HCT116 (cell line): ENCODE measurements at regions not wholly inside any gene's neighbourhood (a gene's known extent, or its start where the extent isn't known, plus 50 kb on each side); places are given as distances from the start of the nearest gene placed in this dataset.

Source experiments
- ATAC-seq: fragments of 200-7000 bp; cut with Tn5 transposase; 2 replicates; pipeline ENCODE4 v1.9.1; 2020; ENCODE audit warnings: mild to moderate bottlenecking, moderate library complexity
- BruUV-seq: library from RNA; stranded (reverse); fragments of 400-500 nt; replicated peaks from 2 replicates; lab custom pipeline; 2021; lab: Mats Ljungman, UMichigan
- CTCF ChIA-PET: fragments of 300-600 bp; sonication (Branson Sonifier 250); formaldehyde crosslinking; loops from one replicate; lab custom pipeline; 2021; ENCODE audit warnings: antibody characterized with exemption; lab: Charles Lee
- POLR2A ChIA-PET: fragments of 300-600, 350-600 bp; sonication (Branson Sonifier 250); formaldehyde crosslinking; loops from one replicate; lab custom pipeline; 2021; ENCODE audit warnings: antibody characterized with exemption; lab: Charles Lee
- RAD21 ChIA-PET, 2 experiments: fragments of 300-600 bp; sonication (Branson Sonifier 250); formaldehyde crosslinking; loops; one replicate each; lab custom pipeline; 2023; ENCODE audit warnings: low total read pairs in 2 of 2; ENCODE audit not compliant: uncharacterized antibody in 2 of 2, unreplicated experiment in 2 of 2, low non-redundant PET in 1 of 2; lab: Charles Lee
- DNase-seq: peaks from one replicate; pipeline ENCODE4 v3.0.0-alpha.2; 2010; ENCODE audit warnings: low read depth, low spot score
- H2AFZ ChIP-seq: fragments of 200-600 bp; shearing (Covaris generic), sonication (generic); 2 replicates; pipeline ENCODE4 v1.6.1; 2017; ENCODE audit warnings: low read depth, mixed run types, mixed read lengths, antibody characterized with exemption, low read length; ENCODE audit not compliant: poor library complexity, severe bottlenecking
- H3K27ac ChIP-seq: 2 replicates; pipeline ENCODE4 v1.5.1; 2012; ENCODE audit warnings: low read depth, low read length
- H3K27me3 ChIP-seq: fragments of 200-600 bp; sonication (generic); 2 replicates; pipeline ENCODE4 v1.6.1; 2016; ENCODE audit warnings: mixed run types, low read length, mixed read lengths; ENCODE audit not compliant: insufficient read depth
- H3K36me3 ChIP-seq, 2 experiments: fragments of 200-500 bp in 1 of 2; fragments of 200-600 bp in 1 of 2; sonication (Bioruptor generic) in 1 of 2; sonication (generic) in 1 of 2; 2 replicates each; pipeline versions ENCODE4 v1.5.1 to v1.6.1; 2014 to 2016; ENCODE audit warnings: low read length in 2 of 2, inconsistent platforms in 1 of 2, mixed read lengths in 1 of 2, mixed run types in 1 of 2; ENCODE audit not compliant: insufficient read depth in 2 of 2, control insufficient read depth in 1 of 2
- H3K4me1 ChIP-seq, 2 experiments: fragments of 200-600 bp in 1 of 2; sonication (generic) in 1 of 2; 2 replicates each; pipeline versions ENCODE4 v1.5.1 to v1.6.1; 2012 to 2017; ENCODE audit warnings: low read length in 2 of 2, inconsistent platforms in 1 of 2, mild to moderate bottlenecking in 1 of 2, mixed read lengths in 1 of 2, mixed run types in 1 of 2, moderate library complexity in 1 of 2; ENCODE audit not compliant: insufficient read depth in 2 of 2, control insufficient read depth in 1 of 2
- H3K4me2 ChIP-seq: fragments of 200-600 bp; sonication (generic); 2 replicates; pipeline ENCODE4 v1.6.1; 2017; ENCODE audit warnings: mixed run types, low read length, mixed read lengths
- H3K4me3 ChIP-seq, 2 experiments: fragments of 200-600 bp in 1 of 2; sonication (generic) in 1 of 2; replicated peaks in 1 of 2; 2 replicates each; pipeline ENCODE4 v1.5.1; 2011 to 2016; ENCODE audit warnings: low read length in 2 of 2, control low read depth in 1 of 2, low read depth in 1 of 2, mild to moderate bottlenecking in 1 of 2, mixed read lengths in 1 of 2, mixed run types in 1 of 2
- H3K79me2 ChIP-seq: fragments of 200-600 bp; sonication (generic); 2 replicates; pipeline ENCODE4 v1.6.1; 2017; ENCODE audit warnings: mild to moderate bottlenecking, mixed run types, low read length, moderate library complexity, mixed read lengths; ENCODE audit not compliant: insufficient read depth
- H3K9ac ChIP-seq: fragments of 200-600 bp; sonication (generic); 2 replicates; pipeline ENCODE4 v1.6.1; 2016; ENCODE audit warnings: low read length, mixed read lengths
- H3K9me2 ChIP-seq: fragments of 200-600 bp; sonication (generic), shearing (Covaris generic); 2 replicates; pipeline ENCODE4 v1.6.1; 2017; ENCODE audit warnings: mixed run types, mild to moderate bottlenecking, moderate library complexity; ENCODE audit not compliant: insufficient read depth
- H3K9me3 ChIP-seq, 2 experiments: fragments of 200-500 bp in 1 of 2; fragments of 200-600 bp in 1 of 2; sonication (Bioruptor generic) in 1 of 2; sonication (generic) in 1 of 2; 2 replicates each; pipeline ENCODE4 v1.6.1; 2014 to 2017; ENCODE audit warnings: low read length in 2 of 2, mixed read lengths in 2 of 2, inconsistent platforms in 1 of 2, low read depth in 1 of 2, mild to moderate bottlenecking in 1 of 2, mixed run types in 1 of 2, moderate library complexity in 1 of 2; ENCODE audit not compliant: control insufficient read depth in 1 of 2, insufficient read depth in 1 of 2
- H4K20me1 ChIP-seq: fragments of 200-600 bp; sonication (generic), shearing (Covaris generic); 2 replicates; pipeline ENCODE4 v1.6.1; 2017; ENCODE audit warnings: mixed run types, mild to moderate bottlenecking, moderate library complexity; ENCODE audit not compliant: insufficient read depth
- ATF3 ChIP-seq: IDR thresholded peaks from 2 replicates; pipeline ENCODE4 v1.6.1; 2012
- CBX3 ChIP-seq: IDR thresholded peaks from 2 replicates; pipeline ENCODE4 v1.6.1; 2012; ENCODE audit warnings: low read depth
- CEBPB ChIP-seq: IDR thresholded peaks from 2 replicates; pipeline ENCODE4 v1.6.1; 2012; ENCODE audit warnings: low read depth
- CTCF ChIP-seq, 3 experiments: fragments of 200-600 bp in 1 of 3; sonication (generic) in 1 of 3; IDR thresholded peaks in 2 of 3; conservative IDR thresholded peaks in 1 of 3; 2 replicates each; pipeline ENCODE4 v1.5.1; 2012 to 2017; ENCODE audit warnings: low read depth in 2 of 3, low read length in 2 of 3, antibody characterized with exemption in 1 of 3, borderline replicate concordance in 1 of 3, control low read depth in 1 of 3, mild to moderate bottlenecking in 1 of 3, mixed read lengths in 1 of 3, mixed run types in 1 of 3, moderate library complexity in 1 of 3; ENCODE audit not compliant: insufficient read depth in 1 of 3
- EGR1 ChIP-seq: IDR thresholded peaks from 2 replicates; pipeline ENCODE4 v1.6.1; 2012; ENCODE audit warnings: low read depth
- ELF1 ChIP-seq: IDR thresholded peaks from 2 replicates; pipeline ENCODE4 v1.6.1; 2012; ENCODE audit warnings: low read depth, borderline replicate concordance
- EZH2 ChIP-seq: fragments of 200-600 bp; sonication (generic); IDR thresholded peaks from 2 replicates; pipeline ENCODE4 v1.6.1; 2017; ENCODE audit warnings: antibody characterized with exemption, mixed run types
- EZH2phosphoT487 ChIP-seq: fragments of 200-600 bp; IDR thresholded peaks from 2 replicates; pipeline ENCODE4 v1.6.1; 2018; ENCODE audit warnings: antibody characterized with exemption, borderline replicate concordance
- MAX ChIP-seq: IDR thresholded peaks from 2 replicates; pipeline ENCODE4 v1.6.1; 2012
- POLR2AphosphoS5 ChIP-seq: IDR thresholded peaks from 2 replicates; pipeline ENCODE4 v1.6.1; 2011; ENCODE audit warnings: mild to moderate bottlenecking, low read depth, low read length, moderate library complexity
- RAD21 ChIP-seq: IDR thresholded peaks from 2 replicates; pipeline ENCODE4 v1.6.1; 2012; ENCODE audit warnings: low read depth, mild to moderate bottlenecking
- SP1 ChIP-seq: IDR thresholded peaks from 2 replicates; pipeline ENCODE4 v1.6.1; 2012; ENCODE audit warnings: low read depth
- SRF ChIP-seq: IDR thresholded peaks from 2 replicates; pipeline ENCODE4 v1.6.1; 2012; ENCODE audit warnings: low read depth
- TCF7L2 ChIP-seq: IDR thresholded peaks from 2 replicates; pipeline ENCODE4 v1.7.0; 2011; ENCODE audit warnings: borderline replicate concordance, inconsistent platforms; ENCODE audit not compliant: insufficient read depth, insufficient read length; ENCODE audit errors: extremely low read depth
- ZBTB33 ChIP-seq: IDR thresholded peaks from 2 replicates; pipeline ENCODE4 v1.6.1; 2011; ENCODE audit warnings: mild to moderate bottlenecking, low read length, moderate library complexity; ENCODE audit not compliant: insufficient replicate concordance; ENCODE audit errors: extremely low read depth
- ZNF274 ChIP-seq: fragments of 200-500 bp; sonication (Bioruptor generic); IDR thresholded peaks from 2 replicates; pipeline ENCODE4 v1.6.1; 2014; ENCODE audit warnings: mild to moderate bottlenecking, low read depth, low read length, inconsistent platforms
- intact Hi-C: fragments of 100-400 bp; cut with micrococcal nuclease; formaldehyde crosslinking; loops from 2 replicates; pipeline ENCODE4 v1.10.0; 2022

- no peak overlapping the region for H3K9ac ChIP-seq
- DNase-seq (no peak), ATAC-seq (no peak)
- no peaks in the 10 kb centered on the region for H3K9me3 ChIP-seq
- ChIA-PET CTCF (no interaction called here), POLR2A (no interaction called here), RAD21 (no interaction called here)
- H3K27ac ChIP-seq: no peak overlapping the region
- BruUV-seq: no TSS peak
- H3K9me2 ChIP-seq: 0 out of 2 replicates have a peak, but pooled peaks cover 4% of the 10 kb centered on the region
- no peak for TF ChIP-seq EZH2phosphoT487
- no peak for TF ChIP-seq CBX3
- TF ChIP-seq ELF1: no peak
- no peak for TF ChIP-seq CTCF (IDR thresholded peaks at IDR 0.05 in 2 of 3, conservative IDR thresholded peaks at IDR 0.05 in 1 of 3; ENCODE audit: borderline replicate concordance in 1 of 3, insufficient read depth in 1 of 3, low read depth in 2 of 3, low read length in 2 of 3)
- no peak for TF ChIP-seq SP1
- no peak for TF ChIP-seq TCF7L2
- no peak for TF ChIP-seq EZH2
- TF ChIP-seq SRF: no peak
- no peak for TF ChIP-seq ATF3
- TF ChIP-seq POLR2AphosphoS5: no peak
- no peak for TF ChIP-seq RAD21
- no peak for TF ChIP-seq MAX
- no peak for TF ChIP-seq EGR1
- no peak for TF ChIP-seq ZBTB33
- no peak for TF ChIP-seq ZNF274
- TF ChIP-seq CEBPB: no peak
- intact Hi-C loops: no loop called here
- H2AFZ ChIP-seq: no peak overlapping the region
- H3K36me3 ChIP-seq: no peaks in the 10 kb centered on the region
- no peaks in the 10 kb centered on the region for H3K27me3 ChIP-seq
- no peak overlapping the region for H3K4me2 ChIP-seq
- H4K20me1 ChIP-seq: no peaks in the 10 kb centered on the region
- H3K79me2 ChIP-seq: no peaks in the 10 kb centered on the region
- H3K4me3 ChIP-seq: no peak overlapping the region
- no peaks in the 10 kb centered on the region for H3K4me1 ChIP-seq
Observed at GRCh38 chr7:108890862-108891261, 321.2 kb downstream of the DNAJB9 start.
